Uterus (tissue), 3 donors: ENCODE measurements at regions not wholly inside any gene's neighbourhood (a gene's known extent, or its start where the extent isn't known, plus 50 kb on each side); places are given as distances from the start of the nearest gene placed in this dataset.
"Not testable (repeated sequence)": the region's sequence is repeated elsewhere in the genome, so short reads cannot be mapped to it uniquely, and the experiment has no call there.

Source experiments
- DNase-seq, 2 donors: peaks; one replicate each; pipeline ENCODE4 v3.0.0-alpha.2; 2019 to 2020
- H3K27ac ChIP-seq, 2 donors: fragments of 200-600 bp; sonication (generic); 1 replicate in 1 of 2; 2 replicates in 1 of 2; pipeline ENCODE4 v1.5.1; 2016 to 2018
- H3K27me3 ChIP-seq, 2 donors: fragments of 200-600 bp; sonication (generic); one replicate each; pipeline ENCODE4 v1.5.1; 2018 to 2019; ENCODE audit warnings: control low read depth in 1 of 2
- H3K36me3 ChIP-seq, 2 donors: fragments of 200-600 bp; sonication (generic); one replicate each; pipeline ENCODE4 v1.5.1; 2019; ENCODE audit warnings: control low read depth in 1 of 2
- H3K4me1 ChIP-seq, 2 donors: fragments of 200-600 bp; sonication (generic); one replicate each; pipeline ENCODE4 v1.5.1; 2018 to 2019; ENCODE audit warnings: control low read depth in 1 of 2
- H3K4me3 ChIP-seq, 2 donors: fragments of 200-600 bp; sonication (generic); 1 replicate in 1 of 2; 2 replicates in 1 of 2; pipeline ENCODE4 v1.5.1; 2018 to 2019; ENCODE audit warnings: mild to moderate bottlenecking in 1 of 2
- H3K9me3 ChIP-seq, 2 donors: fragments of 200-600 bp; sonication (generic); one replicate each; pipeline ENCODE4 v1.5.1; 2019; ENCODE audit warnings: control low read depth in 1 of 2
- POLR2A ChIP-seq, 2 donors: fragments of 450-650 bp; IDR thresholded peaks; one replicate each; pipeline ENCODE4 v1.6.1; 2016; ENCODE audit warnings: antibody characterized with exemption in 2 of 2, mild to moderate bottlenecking in 1 of 2, moderate library complexity in 1 of 2
- intact Hi-C: fragments of 100-400 bp; cut with DNase I; formaldehyde crosslinking; loops from one replicate; pipeline ENCODE4 v1.15.1; 2023; ENCODE audit warnings: low total_unique reads
- TF ChIP-seq, protein P1 (sequence below), 4 experiments: fragments of 200-600 bp in 2 of 4; fragments of 450-650 bp in 2 of 4; sonication (generic) in 2 of 4; IDR thresholded peaks; one replicate each; pipeline ENCODE4 v1.5.1; 2016 to 2019; ENCODE audit warnings: antibody characterized with exemption in 4 of 4, mild to moderate bottlenecking in 2 of 4, moderate library complexity in 1 of 4
- donor health status: DM: yes; HTN: yes; CAD: no.

- H3K9me3 ChIP-seq, intact Hi-C loops, H3K27me3 ChIP-seq, H3K4me3 ChIP-seq, H3K27ac ChIP-seq, DNase-seq, H3K4me1 ChIP-seq, H3K36me3 ChIP-seq: not testable (repeated sequence)
Observed at GRCh38 chr6:104676679-104677078, 183.0 kb downstream of the HACE1 start.

DNA sequence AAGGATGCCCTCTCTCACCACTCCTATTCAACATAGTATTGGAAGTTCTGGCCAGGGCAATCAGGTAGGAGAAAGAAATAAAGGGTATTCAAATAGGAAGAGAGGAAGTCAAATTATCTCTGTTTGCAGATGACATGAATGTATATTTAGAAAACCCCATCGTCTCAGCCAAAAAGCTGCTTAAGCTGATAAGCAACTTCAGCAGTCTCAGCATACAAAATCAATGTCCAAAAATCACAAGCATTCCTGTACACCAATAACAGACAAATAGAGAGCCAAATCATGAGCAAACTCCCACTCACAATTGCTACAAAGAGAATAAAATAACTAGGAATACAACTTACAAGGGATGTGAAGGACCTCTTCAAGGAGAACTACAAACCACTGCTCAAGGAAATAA lies 184.6 kb downstream of the HACE1 start:
- intact Hi-C loops, H3K36me3 ChIP-seq, DNase-seq, H3K9me3 ChIP-seq, H3K27me3 ChIP-seq, H3K27ac ChIP-seq, H3K4me3 ChIP-seq, H3K4me1 ChIP-seq: not testable (repeated sequence)

DNA sequence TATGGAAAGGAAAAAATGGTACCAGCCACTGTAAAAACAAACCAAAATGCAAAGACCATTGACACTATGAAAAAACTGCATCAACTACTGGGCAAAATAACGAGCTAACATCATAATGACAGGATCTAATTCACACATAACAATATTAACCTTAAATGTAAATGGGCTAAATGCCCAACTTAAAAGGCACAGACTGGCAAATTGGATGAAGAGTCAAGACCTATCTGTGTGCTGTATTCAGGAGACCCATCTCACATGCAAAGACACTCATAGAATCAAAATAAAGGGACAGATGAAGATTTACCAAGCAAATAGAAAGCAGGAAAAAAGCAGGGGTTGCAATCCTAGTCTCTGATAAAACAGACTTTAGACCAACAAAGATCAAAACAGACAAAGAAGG lies 186.6 kb downstream of the HACE1 start:
- DNase-seq, H3K27me3 ChIP-seq, H3K27ac ChIP-seq, intact Hi-C loops, H3K4me3 ChIP-seq, H3K9me3 ChIP-seq, H3K4me1 ChIP-seq, H3K36me3 ChIP-seq: not testable (repeated sequence)

- H3K9me3 ChIP-seq, H3K4me1 ChIP-seq, H3K27ac ChIP-seq, H3K27me3 ChIP-seq, H3K4me3 ChIP-seq, intact Hi-C loops, H3K36me3 ChIP-seq, DNase-seq: not testable (repeated sequence)
Observed at GRCh38 chr6:104671591-104671891, 188.2 kb downstream of the HACE1 start.

DNA sequence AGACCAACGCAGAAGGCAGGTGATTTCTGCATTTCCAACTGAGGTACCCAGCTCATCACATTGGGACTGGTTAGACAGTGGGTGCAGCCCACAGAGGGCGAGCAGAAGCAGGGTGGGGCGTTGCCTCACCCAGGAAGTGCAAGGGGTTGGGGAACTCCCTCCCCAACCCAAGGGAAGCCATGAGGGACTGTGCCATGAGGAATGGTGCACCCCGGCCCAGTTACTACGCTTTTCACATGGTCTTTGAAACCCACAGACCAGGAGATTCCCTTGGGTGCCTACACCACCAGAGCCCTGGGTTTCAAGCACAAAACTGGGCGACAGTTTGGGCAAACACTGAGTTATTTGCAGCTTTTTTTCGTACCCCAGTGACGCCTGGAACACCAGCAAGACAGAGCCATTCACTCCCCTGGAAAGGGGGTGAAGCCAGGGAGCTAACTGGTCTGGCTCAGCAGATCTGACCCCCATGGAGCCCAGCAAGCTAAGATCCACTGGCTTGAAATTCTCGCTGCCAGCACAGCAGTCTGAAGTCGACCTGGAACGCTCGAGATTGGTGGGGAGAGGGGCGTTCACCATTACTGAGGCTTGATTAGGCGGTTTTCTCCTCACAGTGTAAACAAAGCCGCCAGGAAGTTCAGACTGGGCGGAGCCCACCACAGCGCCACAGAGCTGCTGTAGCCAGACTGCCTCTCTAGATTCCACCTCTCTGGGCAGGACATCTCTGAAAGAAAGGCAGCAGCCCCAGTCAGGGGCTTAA lies 188.7 kb downstream of the HACE1 start:
- H3K9me3 ChIP-seq, H3K4me1 ChIP-seq, H3K4me3 ChIP-seq, DNase-seq, H3K27ac ChIP-seq, intact Hi-C loops, H3K27me3 ChIP-seq, H3K36me3 ChIP-seq: not testable (repeated sequence)

DNA sequence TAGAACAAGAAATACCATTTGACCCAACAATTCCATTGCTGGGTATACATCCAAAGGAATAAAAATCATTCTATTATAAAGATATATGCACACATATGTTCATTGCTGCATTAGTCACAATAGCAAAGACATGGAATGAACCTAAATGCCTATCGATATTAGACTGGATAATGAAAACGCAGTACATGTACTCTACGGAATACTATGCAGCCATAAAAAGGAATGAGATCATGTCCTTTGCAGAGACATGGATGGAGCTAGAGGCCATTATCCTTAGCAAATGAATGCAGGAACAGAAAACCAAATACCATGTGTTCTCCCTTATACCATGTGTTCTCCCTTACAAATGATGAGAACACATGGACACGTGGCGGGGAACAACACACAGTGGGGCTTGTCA lies 190.2 kb downstream of the HACE1 start:
- DNase-seq, result no peak
- Histone ChIP-seq H3K4me3 (no peak overlapping the region), H3K27ac (no peak overlapping the region), H3K36me3 (no peaks in the 10 kb centered on the region), H3K9me3 (no peaks in the 10 kb centered on the region), H3K27me3 (no peaks in the 10 kb centered on the region), H3K4me1 (no peaks in the 10 kb centered on the region)
- intact Hi-C loops, result no loop called here
- TF ChIP-seq, protein P1, sequence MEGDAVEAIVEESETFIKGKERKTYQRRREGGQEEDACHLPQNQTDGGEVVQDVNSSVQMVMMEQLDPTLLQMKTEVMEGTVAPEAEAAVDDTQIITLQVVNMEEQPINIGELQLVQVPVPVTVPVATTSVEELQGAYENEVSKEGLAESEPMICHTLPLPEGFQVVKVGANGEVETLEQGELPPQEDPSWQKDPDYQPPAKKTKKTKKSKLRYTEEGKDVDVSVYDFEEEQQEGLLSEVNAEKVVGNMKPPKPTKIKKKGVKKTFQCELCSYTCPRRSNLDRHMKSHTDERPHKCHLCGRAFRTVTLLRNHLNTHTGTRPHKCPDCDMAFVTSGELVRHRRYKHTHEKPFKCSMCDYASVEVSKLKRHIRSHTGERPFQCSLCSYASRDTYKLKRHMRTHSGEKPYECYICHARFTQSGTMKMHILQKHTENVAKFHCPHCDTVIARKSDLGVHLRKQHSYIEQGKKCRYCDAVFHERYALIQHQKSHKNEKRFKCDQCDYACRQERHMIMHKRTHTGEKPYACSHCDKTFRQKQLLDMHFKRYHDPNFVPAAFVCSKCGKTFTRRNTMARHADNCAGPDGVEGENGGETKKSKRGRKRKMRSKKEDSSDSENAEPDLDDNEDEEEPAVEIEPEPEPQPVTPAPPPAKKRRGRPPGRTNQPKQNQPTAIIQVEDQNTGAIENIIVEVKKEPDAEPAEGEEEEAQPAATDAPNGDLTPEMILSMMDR (IDR thresholded peaks at IDR 0.05), result no peak
- TF ChIP-seq POLR2A (IDR thresholded peaks at IDR 0.05), result no peak

- Histone ChIP-seq H3K4me3 (no peak overlapping the region), H3K9me3 (no peaks in the 10 kb centered on the region), H3K4me1 (no peaks in the 10 kb centered on the region), H3K27ac (no peak overlapping the region), H3K27me3 (no peaks in the 10 kb centered on the region), H3K36me3 (no peaks in the 10 kb centered on the region)
- intact Hi-C loops, result no loop called here
- no peak for DNase-seq
- TF ChIP-seq POLR2A (IDR thresholded peaks at IDR 0.05), result no peak
- TF ChIP-seq, protein P1 (IDR thresholded peaks at IDR 0.05), result no peak
Observed at GRCh38 chr6:104656235-104656634, 203.5 kb downstream of the HACE1 start.

DNA sequence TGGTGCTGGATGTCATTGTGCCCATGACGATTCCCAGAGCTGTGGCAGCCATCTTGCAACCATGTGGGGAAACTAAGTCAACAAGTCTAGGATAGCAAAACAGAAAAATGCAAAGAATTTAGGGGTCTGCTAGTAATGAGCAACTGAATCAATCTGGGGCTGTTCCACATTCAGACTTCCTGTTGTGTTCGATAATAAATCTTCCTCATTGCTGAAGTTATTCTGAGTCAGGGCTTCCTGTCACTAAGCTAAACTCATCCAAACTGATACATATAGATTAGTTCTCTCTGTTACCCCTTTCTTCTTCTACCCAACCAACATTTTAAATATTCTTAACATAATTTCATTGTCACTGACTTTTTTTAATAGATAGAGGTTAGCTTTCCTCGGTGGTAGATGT lies 205.9 kb downstream of the HACE1 start:
- DNase-seq, result no peak
- Histone ChIP-seq H3K27me3 (no peaks in the 10 kb centered on the region), H3K4me1 (no peaks in the 10 kb centered on the region), H3K36me3 (no peaks in the 10 kb centered on the region), H3K27ac (no peak overlapping the region), H3K9me3 (no peaks in the 10 kb centered on the region), H3K4me3 (no peak overlapping the region)
- TF ChIP-seq, protein P1 (IDR thresholded peaks at IDR 0.05), result no peak
- no peak for TF ChIP-seq POLR2A (IDR thresholded peaks at IDR 0.05)
- intact Hi-C loops, result no loop called here
